PFSK-1 (cell line): ENCODE measurements at regions not wholly inside any gene's neighbourhood (a gene's known extent, or its start where the extent isn't known, plus 50 kb on each side); places are given as distances from the start of the nearest gene placed in this dataset.

Experiments used
- FOXP2 ChIP-seq: optimal IDR thresholded peaks from 2 replicates; pipeline ENCODE3; 2011; ENCODE audit warnings: borderline replicate concordance, control low read depth, inconsistent platforms; ENCODE audit not compliant: insufficient read depth; ENCODE audit errors: extremely low read length, extremely low read depth
- POLR2AphosphoS5 ChIP-seq: IDR thresholded peaks from 2 replicates; pipeline ENCODE4 v1.6.1; 2012; ENCODE audit warnings: low read depth, mild to moderate bottlenecking, control low read depth, low read length, moderate library complexity
- REST ChIP-seq, 2 experiments: IDR thresholded peaks; 2 replicates each; pipeline versions ENCODE4 v1.6.1 to v1.8.0; 2011 to 2012; ENCODE audit warnings: low read depth in 2 of 2, low read length in 2 of 2, control low read depth in 1 of 2, inconsistent platforms in 1 of 2, mild to moderate bottlenecking in 1 of 2, moderate library complexity in 1 of 2; ENCODE audit not compliant: insufficient read depth in 1 of 2
- SIN3A ChIP-seq: IDR thresholded peaks from 2 replicates; pipeline ENCODE4 v1.6.1; 2012; ENCODE audit warnings: mild to moderate bottlenecking, low read length, moderate library complexity, borderline replicate concordance; ENCODE audit not compliant: insufficient read depth
- TAF1 ChIP-seq: IDR thresholded peaks from 2 replicates; pipeline ENCODE4 v1.6.1; 2012; ENCODE audit warnings: low read length, control low read depth, borderline replicate concordance; ENCODE audit not compliant: insufficient read depth

- TF ChIP-seq REST (IDR thresholded peaks at IDR 0.05; ENCODE audit: insufficient read depth in 1 of 2, low read depth in 2 of 2, low read length in 2 of 2): no peak
- TF ChIP-seq POLR2AphosphoS5: no peak
- no peak for TF ChIP-seq FOXP2
- no peak for TF ChIP-seq SIN3A
- TF ChIP-seq TAF1: no peak
Observed at GRCh38 chr14:98219638-98220037, 1052.4 kb downstream of the BCL11B start.

GRCh38 chr14:98223106-98223505, 1048.9 kb downstream of the BCL11B start:
- TF ChIP-seq TAF1 (no peak), FOXP2 (no peak), REST (IDR thresholded peaks at IDR 0.05; ENCODE audit: insufficient read depth in 1 of 2, low read depth in 2 of 2, low read length in 2 of 2) (no peak), POLR2AphosphoS5 (no peak), SIN3A (no peak)

GRCh38 chr14:98226411-98226810, 1045.6 kb downstream of the BCL11B start:
- TF ChIP-seq SIN3A (no peak), FOXP2 (no peak), POLR2AphosphoS5 (no peak), TAF1 (no peak), REST (IDR thresholded peaks at IDR 0.05; ENCODE audit: insufficient read depth in 1 of 2, low read depth in 2 of 2, low read length in 2 of 2) (no peak)

GRCh38 chr14:98227000-98227726, 1044.8 kb downstream of the BCL11B start:
- no peak for TF ChIP-seq TAF1
- no peak for TF ChIP-seq FOXP2
- no peak for TF ChIP-seq SIN3A
- no peak for TF ChIP-seq POLR2AphosphoS5
- TF ChIP-seq REST (IDR thresholded peaks at IDR 0.05; ENCODE audit: insufficient read depth in 1 of 2, low read depth in 2 of 2, low read length in 2 of 2): no peak

- no peak for TF ChIP-seq FOXP2
Observed at GRCh38 chr14:98227727-98228111, 1044.3 kb downstream of the BCL11B start.
